HG02973 (cell line): ENCODE measurements at regions not wholly inside any gene's neighbourhood (a gene's known extent, or its start where the extent isn't known, plus 50 kb on each side); places are given as distances from the start of the nearest gene placed in this dataset.

ENCODE experiments used
- ATAC-seq: cut with Tn5 transposase; IDR thresholded peaks from one replicate; pipeline ENCODE4 v1.9.1; 2021; ENCODE audit warnings: moderate library complexity; ENCODE audit not compliant: unreplicated experiment

DNA sequence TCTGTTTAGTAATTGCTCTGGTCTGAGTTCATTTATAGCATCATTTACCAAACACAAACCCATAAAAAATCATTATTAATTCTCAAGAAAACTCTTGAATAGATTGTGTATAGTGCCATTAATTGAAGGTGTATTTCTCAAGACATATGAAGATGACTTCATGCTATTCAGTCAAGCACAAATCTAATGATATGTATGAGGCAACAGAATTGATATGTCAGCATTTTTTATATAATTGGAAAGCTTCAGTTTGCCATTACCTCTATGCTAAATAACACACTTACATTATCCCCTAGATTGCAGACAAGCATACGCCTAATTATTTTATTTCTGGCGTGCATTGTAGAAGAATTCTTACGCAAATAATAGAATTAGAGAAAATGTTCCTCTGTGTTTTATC is 461.8 kb downstream of the PDHA2 start:
- no peak for ATAC-seq

DNA sequence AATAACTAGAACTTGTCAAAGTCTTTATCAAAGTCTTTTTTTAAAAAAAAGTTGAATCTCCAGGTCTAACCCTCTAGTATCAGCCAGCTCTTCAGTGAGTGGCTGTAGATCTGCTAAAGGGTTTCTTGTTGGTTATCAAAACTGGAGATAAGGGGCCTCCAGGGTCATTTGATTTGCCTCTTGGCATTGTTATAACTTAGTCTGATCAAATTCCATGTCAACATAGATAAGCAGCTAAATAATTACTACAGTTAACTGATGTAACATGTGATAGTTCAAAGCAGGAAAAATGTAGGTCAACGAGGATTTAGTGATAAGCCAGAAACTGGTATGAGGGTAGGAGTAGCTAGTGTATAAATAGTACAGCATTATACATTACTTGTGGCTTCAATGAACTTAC is 465.1 kb downstream of the PDHA2 start:
- ATAC-seq = no peak

- no peak for ATAC-seq
Observed at GRCh38 chr4:96312046-96312685, 472.3 kb downstream of the PDHA2 start.

GRCh38 chr4:96315815-96316214 is 475.9 kb downstream of the PDHA2 start:
- no peak for ATAC-seq

GRCh38 chr4:96316776-96317175 is 476.9 kb downstream of the PDHA2 start:
- no peak for ATAC-seq

DNA sequence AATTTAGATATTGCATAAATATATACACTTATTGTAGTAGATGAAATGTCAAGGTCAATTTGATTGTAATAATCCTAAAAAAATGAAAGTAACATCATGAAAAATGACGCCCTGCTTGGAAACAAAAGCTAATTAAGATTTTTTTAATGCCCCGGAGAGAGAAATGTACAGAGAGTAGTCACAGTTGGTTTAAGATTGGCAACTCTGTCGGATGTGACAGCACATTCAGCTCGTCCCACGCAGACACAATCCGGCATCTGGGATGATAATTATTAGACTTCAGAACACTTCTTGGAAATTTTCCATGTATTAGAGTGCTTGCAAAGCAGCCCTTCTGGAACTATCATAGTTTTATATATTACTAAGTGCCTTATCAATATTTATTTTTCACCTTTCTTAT is 478.0 kb downstream of the PDHA2 start:
- no peak for ATAC-seq

DNA sequence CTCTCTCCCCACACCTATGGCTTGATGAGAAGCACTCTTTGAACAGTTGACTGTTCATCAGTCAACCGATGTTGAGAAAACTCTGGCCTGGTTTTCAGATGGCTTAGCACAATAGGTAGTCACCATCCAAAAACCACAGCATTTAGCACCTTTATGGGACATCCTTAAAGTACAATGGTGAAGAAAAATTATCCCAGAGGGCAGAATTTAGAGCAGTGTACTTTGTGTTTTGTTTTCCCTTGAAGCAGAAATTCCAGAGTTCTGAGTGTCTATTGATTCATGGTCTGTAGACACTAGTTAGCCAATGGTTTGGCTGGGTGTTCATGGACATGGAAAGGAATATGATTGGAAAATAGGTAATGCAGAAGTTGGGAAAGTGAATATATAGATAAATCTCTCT is 487.0 kb downstream of the PDHA2 start:
- no peak for ATAC-seq

- no peak for ATAC-seq
Observed at GRCh38 chr4:96342196-96342595, 502.3 kb downstream of the PDHA2 start.

DNA sequence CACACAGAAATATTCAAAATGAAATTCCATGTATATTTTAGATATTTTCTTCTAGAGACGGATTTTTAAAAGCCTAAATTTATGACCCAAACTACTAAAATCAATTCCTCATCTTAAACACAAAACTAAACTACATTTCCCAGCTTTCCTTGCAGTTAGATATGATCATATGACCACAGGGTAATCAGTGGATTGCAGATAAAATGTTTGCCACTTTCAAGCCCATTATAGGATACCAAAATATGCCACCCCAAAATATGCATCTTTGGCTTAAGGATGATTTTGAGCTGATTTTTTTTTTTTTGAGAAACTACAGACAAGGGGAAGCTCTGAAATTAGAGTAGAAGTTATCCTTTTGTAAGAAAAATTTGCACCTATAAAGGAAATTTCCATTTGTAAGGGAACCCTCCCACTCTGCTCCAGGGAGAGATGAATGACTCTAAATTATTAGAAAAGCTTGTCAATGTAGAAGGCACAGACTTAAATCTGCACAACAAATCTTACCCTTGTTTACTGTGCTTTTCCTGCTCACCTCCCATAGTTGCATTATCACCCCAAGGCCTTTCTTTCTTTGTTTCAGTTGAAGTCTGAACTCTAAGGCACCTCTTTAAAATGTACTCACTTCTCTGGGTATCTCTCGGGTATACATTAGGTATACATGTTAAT is 503.0 kb downstream of the PDHA2 start:
- no peak for ATAC-seq

- no peak for ATAC-seq
Observed at GRCh38 chr4:96343836-96344235, 503.9 kb downstream of the PDHA2 start.

- no peak for ATAC-seq
Observed at GRCh38 chr4:96347582-96347981, 507.7 kb downstream of the PDHA2 start.

- no peak for ATAC-seq
Observed at GRCh38 chr4:96352051-96352517, 512.2 kb downstream of the PDHA2 start.

- no peak for ATAC-seq
Observed at GRCh38 chr4:96354036-96354712, 514.3 kb downstream of the PDHA2 start.

GRCh38 chr4:96355414-96355813 is 515.5 kb downstream of the PDHA2 start:
- ATAC-seq = no peak

- ATAC-seq = no peak
Observed at GRCh38 chr4:96356591-96357370, 516.9 kb downstream of the PDHA2 start.

DNA sequence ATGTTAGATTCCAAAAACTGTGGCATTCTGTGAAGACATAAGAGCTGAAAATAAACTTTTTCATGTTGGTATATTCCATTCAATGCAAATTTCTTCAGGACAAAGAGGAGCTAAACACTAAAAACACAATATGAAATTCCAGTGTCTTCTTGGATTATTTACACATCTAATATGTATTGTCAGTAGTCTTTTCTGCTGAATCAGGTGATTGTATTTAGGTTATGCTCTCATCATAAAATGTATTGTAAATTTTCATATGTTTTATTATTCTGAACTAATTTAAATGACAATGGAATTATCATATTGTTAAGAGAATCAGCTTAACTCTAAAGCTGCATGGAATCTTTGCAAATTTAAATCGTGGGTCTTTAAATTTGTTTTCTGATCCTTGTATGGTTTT is 526.7 kb downstream of the PDHA2 start:
- ATAC-seq = no peak

DNA sequence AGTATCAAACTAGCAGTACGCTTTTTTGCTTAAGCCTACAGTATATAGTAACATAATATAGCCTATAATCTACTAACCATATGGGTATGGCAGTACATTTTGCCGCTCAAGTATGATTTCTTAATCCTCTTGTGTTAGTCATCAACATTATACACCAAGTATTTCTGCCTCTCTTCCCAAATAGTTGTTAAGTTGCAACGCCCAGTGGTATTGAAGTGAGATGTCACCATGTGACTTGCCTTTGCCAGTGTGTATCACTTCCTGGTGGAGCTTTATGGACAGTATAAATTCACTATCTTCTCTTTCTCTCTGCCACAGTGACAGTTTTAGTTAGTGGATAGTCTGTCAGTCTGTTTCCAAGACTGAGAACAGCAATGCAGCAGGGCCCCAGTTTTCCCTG is 535.5 kb downstream of the PDHA2 start:
- ATAC-seq = no peak

GRCh38 chr4:96379524-96379923 is 539.6 kb downstream of the PDHA2 start:
- no peak for ATAC-seq

GRCh38 chr4:96380106-96380505 is 540.2 kb downstream of the PDHA2 start:
- no peak for ATAC-seq

GRCh38 chr4:96383349-96383748 is 543.5 kb downstream of the PDHA2 start:
- ATAC-seq = no peak

DNA sequence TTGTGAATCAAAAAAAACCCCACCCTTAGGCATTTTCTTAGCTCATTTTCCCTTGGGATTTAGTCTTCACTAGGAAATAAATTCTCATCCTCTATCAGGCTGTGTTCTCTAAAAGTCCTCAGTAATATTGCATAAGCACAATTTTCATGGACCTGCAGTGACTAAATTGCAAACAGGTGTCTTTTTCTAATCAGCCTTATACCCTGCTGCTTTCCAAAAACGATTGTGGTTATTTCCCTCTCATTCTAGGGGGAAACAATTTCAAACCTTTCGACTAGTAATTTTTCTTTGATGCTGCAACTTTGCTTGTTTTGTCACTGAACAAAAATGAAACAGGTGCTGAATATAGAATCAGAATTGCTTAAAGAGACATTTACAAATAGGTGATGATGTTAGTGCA is 549.9 kb downstream of the PDHA2 start:
- ATAC-seq = no peak
